Activated CD4-positive, alpha-beta T cell treated with anti-CD3 and anti-CD28 coated beads for 36 hours (primary cell): ENCODE measurements at regions not wholly inside any gene's neighbourhood (a gene's known extent, or its start where the extent isn't known, plus 50 kb on each side); places are given as distances from the start of the nearest gene placed in this dataset.
"Not testable (repeated sequence)": the region's sequence is repeated elsewhere in the genome, so short reads cannot be mapped to it uniquely, and the experiment has no call there.

Experiments
- ATAC-seq: fragments of 200-7000 bp; cut with Tn5 transposase; one replicate; pipeline ENCODE4 v1.10.0; 2021; ENCODE audit warnings: mild to moderate bottlenecking, moderate library complexity
- CTCF ChIA-PET: fragments of 350-600 bp; sonication (Branson Sonifier 250); formaldehyde crosslinking; loops from one replicate; lab custom pipeline; 2021; ENCODE audit warnings: antibody characterized with exemption; lab: Charles Lee
- POLR2A ChIA-PET: fragments of 350-600 bp; sonication (Branson Sonifier 250); formaldehyde crosslinking; loops from one replicate; lab custom pipeline; 2021; ENCODE audit warnings: antibody characterized with exemption, inconsistent platforms; lab: Charles Lee
- DNase-seq: peaks from one replicate; pipeline ENCODE4 v3.0.0-alpha.2; 2020
- H3K27ac Mint-ChIP-seq: one replicate; pipeline ENCODE4 v1.8.0; 2021; ENCODE audit warnings: mixed read lengths
- H3K27me3 Mint-ChIP-seq: one replicate; pipeline ENCODE4 v1.8.0; 2021; ENCODE audit warnings: mixed read lengths
- H3K36me3 Mint-ChIP-seq: one replicate; pipeline ENCODE4 v1.8.0; 2021; ENCODE audit warnings: low read depth, mixed read lengths
- H3K4me1 Mint-ChIP-seq: one replicate; pipeline ENCODE4 v1.8.0; 2021; ENCODE audit warnings: mixed read lengths
- H3K4me3 Mint-ChIP-seq: one replicate; pipeline ENCODE4 v1.8.0; 2021; ENCODE audit warnings: mild to moderate bottlenecking, moderate library complexity, mixed read lengths
- H3K9me3 Mint-ChIP-seq: one replicate; pipeline ENCODE4 v1.8.0; 2021; ENCODE audit warnings: low read depth, mixed read lengths
- intact Hi-C, 2 experiments: fragments of 100-400 bp; cut with DNase I in 1 of 2; cut with micrococcal nuclease in 1 of 2; formaldehyde crosslinking; loops; one replicate each; pipeline versions ENCODE4 v1.14.2 to v1.15.1; 2022 to 2024; cut with DNase I, micrococcal nuclease

- no peaks in the 10 kb centered on the region for H3K27me3 Mint-ChIP-seq
- no peak overlapping the region for H3K27ac Mint-ChIP-seq
- H3K9me3 Mint-ChIP-seq: no peaks in the 10 kb centered on the region
- ChIA-PET CTCF (no interaction called here), POLR2A (no interaction called here)
- no peak overlapping the region for H3K4me3 Mint-ChIP-seq
- no peaks in the 10 kb centered on the region for H3K36me3 Mint-ChIP-seq
- DNase-seq: no peak
- ATAC-seq: no peak
- no peaks in the 10 kb centered on the region for H3K4me1 Mint-ChIP-seq
- intact Hi-C loops: no loop called here
These were observed 766.4 kb upstream of the TMEM132C start for GRCh38 chr12:127500512-127501035.

DNA sequence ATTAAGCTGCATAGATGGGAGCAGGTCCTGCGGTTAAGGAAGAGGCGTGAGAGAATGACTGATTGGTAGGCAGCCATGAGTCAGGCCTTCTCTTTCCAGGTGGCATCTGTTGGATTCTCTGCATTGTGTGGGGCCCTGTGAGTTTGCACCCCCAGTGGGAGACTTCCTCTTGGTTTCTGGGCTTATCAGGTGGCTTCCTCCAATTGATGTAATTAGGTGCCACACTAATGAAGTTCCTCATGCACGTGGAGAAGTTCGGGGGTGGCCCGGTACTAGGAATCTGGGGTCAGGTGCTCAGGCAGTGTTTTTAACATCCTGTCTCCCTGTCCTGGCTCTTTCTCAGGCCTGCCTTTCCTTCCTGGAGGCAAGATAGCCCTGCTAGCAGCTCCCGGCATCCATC is 765.1 kb upstream of the TMEM132C start:
- ChIA-PET POLR2A (no interaction called here), CTCF (no interaction called here)
- intact Hi-C loops: no loop called here
- Mint-ChIP-seq H3K4me3 (no peak overlapping the region), H3K9me3 (no peaks in the 10 kb centered on the region), H3K27me3 (no peaks in the 10 kb centered on the region), H3K27ac (no peak overlapping the region), H3K36me3 (no peaks in the 10 kb centered on the region), H3K4me1 (no peaks in the 10 kb centered on the region)
- ATAC-seq (no peak), DNase-seq (no peak)

GRCh38 chr12:127503246-127503645 is 763.7 kb upstream of the TMEM132C start:
- ChIA-PET POLR2A (no interaction called here), CTCF (no interaction called here)
- Mint-ChIP-seq H3K27ac (no peak overlapping the region), H3K9me3 (no peaks in the 10 kb centered on the region), H3K4me1 (no peaks in the 10 kb centered on the region), H3K4me3 (no peak overlapping the region), H3K36me3 (no peaks in the 10 kb centered on the region), H3K27me3 (peaks cover 3% of the 10 kb centered on the region)
- ATAC-seq (no peak), DNase-seq (no peak)
- intact Hi-C loops: no loop called here

GRCh38 chr12:127503996-127504395 is 763.0 kb upstream of the TMEM132C start:
- H3K36me3 Mint-ChIP-seq, H3K27ac Mint-ChIP-seq, H3K4me3 Mint-ChIP-seq, H3K4me1 Mint-ChIP-seq, H3K9me3 Mint-ChIP-seq, ATAC-seq, CTCF ChIA-PET, POLR2A ChIA-PET, DNase-seq, H3K27me3 Mint-ChIP-seq, intact Hi-C loops: not testable (repeated sequence)

- H3K4me1 Mint-ChIP-seq: no peaks in the 10 kb centered on the region
- POLR2A ChIA-PET: no interaction called here
These were observed 762.1 kb upstream of the TMEM132C start for GRCh38 chr12:127504874-127505273.

GRCh38 chr12:127507341-127507740 is 759.6 kb upstream of the TMEM132C start:
- H3K9me3 Mint-ChIP-seq: peaks cover 7% of the 10 kb centered on the region
- ChIA-PET POLR2A (no interaction called here), CTCF (no interaction called here)
- DNase-seq (no peak), ATAC-seq (no peak)
- H3K36me3 Mint-ChIP-seq: no peaks in the 10 kb centered on the region
- intact Hi-C loops: no loop called here
- peaks cover 3% of the 10 kb centered on the region for H3K27me3 Mint-ChIP-seq
- H3K27ac Mint-ChIP-seq: no peak overlapping the region
- no peak overlapping the region for H3K4me3 Mint-ChIP-seq
- H3K4me1 Mint-ChIP-seq: no peaks in the 10 kb centered on the region

More at GRCh38 chr12:127504874-127505273, 762.1 kb upstream of the TMEM132C start:
- peaks cover 3% of the 10 kb centered on the region for H3K27me3 Mint-ChIP-seq
- intact Hi-C loops: no loop called here
- CTCF ChIA-PET: interaction anchor here (0.5 to 0.7 kb wide), 2 partner anchors 49 to 173 kb away, joined by 3 read pairs; no protein-coding TSS in a partner anchor
- DNase-seq (no peak), ATAC-seq (no peak)
- H3K27ac Mint-ChIP-seq: no peak overlapping the region
- H3K9me3 Mint-ChIP-seq: peaks cover 1% of the 10 kb centered on the region
- H3K36me3 Mint-ChIP-seq: no peaks in the 10 kb centered on the region
- no peak overlapping the region for H3K4me3 Mint-ChIP-seq

GRCh38 chr12:127509066-127509778 is 757.7 kb upstream of the TMEM132C start:
- Mint-ChIP-seq H3K27ac (no peak overlapping the region), H3K4me1 (no peaks in the 10 kb centered on the region), H3K9me3 (peaks cover 11% of the 10 kb centered on the region), H3K36me3 (no peaks in the 10 kb centered on the region), H3K4me3 (no peak overlapping the region), H3K27me3 (peaks cover 3% of the 10 kb centered on the region)
- ChIA-PET POLR2A (no interaction called here), CTCF (no interaction called here)
- no peak for ATAC-seq
- no peak for DNase-seq
- intact Hi-C loops: no loop called here

DNA sequence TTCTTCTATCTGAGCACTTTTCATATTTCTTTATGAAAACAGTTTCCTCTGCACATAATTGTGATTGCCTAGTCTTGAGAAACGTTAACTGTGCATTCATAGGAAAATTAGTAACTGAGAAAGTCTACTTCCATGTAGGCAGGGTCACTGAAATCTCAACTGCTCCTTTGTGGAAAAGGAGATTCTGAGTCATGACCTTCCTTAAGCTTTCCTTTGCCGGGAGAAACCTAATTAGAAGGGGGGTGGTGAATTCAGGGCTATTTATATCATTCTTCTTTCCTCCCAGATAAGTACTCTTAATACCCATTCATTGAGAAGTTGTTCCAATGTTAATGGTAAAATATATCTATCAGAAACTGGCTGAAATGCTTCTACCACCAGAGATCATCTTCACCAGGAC is 751.0 kb upstream of the TMEM132C start:
- Mint-ChIP-seq H3K4me1 (no peaks in the 10 kb centered on the region), H3K27ac (no peak overlapping the region), H3K36me3 (no peaks in the 10 kb centered on the region), H3K27me3 (no peaks in the 10 kb centered on the region), H3K9me3 (peaks cover 3% of the 10 kb centered on the region), H3K4me3 (no peak overlapping the region)
- intact Hi-C loops: no loop called here
- ChIA-PET POLR2A (no interaction called here), CTCF (no interaction called here)
- ATAC-seq: no peak
- DNase-seq: no peak

DNA sequence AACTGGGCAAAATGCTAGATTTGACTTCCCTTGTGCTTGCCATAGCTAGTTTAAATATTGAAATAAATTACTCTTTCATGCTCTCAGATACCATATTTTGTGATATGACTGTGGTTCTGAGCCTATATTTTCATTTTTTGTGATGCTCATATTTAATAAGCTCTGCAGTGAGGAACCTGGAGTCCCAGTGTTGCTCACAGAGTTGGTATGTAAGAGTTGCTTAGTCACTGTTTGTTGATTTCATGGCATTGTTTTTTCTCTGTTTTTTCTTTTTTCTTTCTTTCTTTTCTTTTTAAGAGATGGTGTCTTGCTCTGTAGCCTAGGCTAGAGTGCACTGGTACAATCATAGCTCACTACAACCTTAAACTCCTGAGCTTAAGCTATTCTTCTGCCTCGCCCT is 750.5 kb upstream of the TMEM132C start:
- intact Hi-C loops: no loop called here
- Mint-ChIP-seq H3K27me3 (no peaks in the 10 kb centered on the region), H3K36me3 (no peaks in the 10 kb centered on the region), H3K4me1 (no peaks in the 10 kb centered on the region), H3K27ac (no peak overlapping the region), H3K4me3 (no peak overlapping the region), H3K9me3 (peaks cover 3% of the 10 kb centered on the region)
- no peak for DNase-seq
- ChIA-PET POLR2A (no interaction called here), CTCF (no interaction called here)
- no peak for ATAC-seq

GRCh38 chr12:127519779-127520178 is 747.2 kb upstream of the TMEM132C start:
- no peak for DNase-seq
- H3K27me3 Mint-ChIP-seq: peaks cover 2% of the 10 kb centered on the region
- no peak overlapping the region for H3K4me3 Mint-ChIP-seq
- CTCF ChIA-PET: interaction anchor here (1.0 kb wide), 1 partner anchor 40 kb away, joined by 3 read pairs; no protein-coding TSS in a partner anchor
- no peaks in the 10 kb centered on the region for H3K9me3 Mint-ChIP-seq
- no peak overlapping the region for H3K27ac Mint-ChIP-seq
- POLR2A ChIA-PET: no interaction called here
- H3K36me3 Mint-ChIP-seq: no peaks in the 10 kb centered on the region
- no peaks in the 10 kb centered on the region for H3K4me1 Mint-ChIP-seq
- intact Hi-C loops: no loop called here
- peak; percentile 49 for ATAC-seq

GRCh38 chr12:127526925-127527324 is 740.0 kb upstream of the TMEM132C start:
- Mint-ChIP-seq H3K4me3 (no peak overlapping the region), H3K27me3 (peaks cover 2% of the 10 kb centered on the region), H3K27ac (no peak overlapping the region), H3K9me3 (no peaks in the 10 kb centered on the region), H3K4me1 (no peaks in the 10 kb centered on the region), H3K36me3 (no peaks in the 10 kb centered on the region)
- CTCF ChIA-PET: no interaction called here
- no peak for ATAC-seq
- intact Hi-C loops: no loop called here
- no peak for DNase-seq
- POLR2A ChIA-PET: no interaction called here

DNA sequence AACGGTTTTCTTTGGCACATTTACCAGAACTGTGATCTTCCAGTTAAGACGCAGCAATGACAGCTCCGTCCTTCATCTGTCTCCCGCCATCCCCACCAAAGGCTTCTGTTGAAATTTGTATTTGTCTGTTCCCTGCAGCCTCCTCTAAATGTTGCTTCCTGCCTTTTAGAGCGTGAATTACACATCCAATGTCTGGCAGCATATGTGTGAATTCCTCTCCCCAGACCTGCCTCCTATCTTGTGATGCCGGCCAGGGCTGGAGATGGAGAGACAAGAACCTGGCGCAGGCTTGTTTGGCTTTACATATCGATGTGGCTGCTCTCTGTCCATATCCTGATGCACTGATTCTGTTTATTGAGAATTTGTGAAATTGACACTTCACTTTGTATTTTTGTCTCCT is 738.4 kb upstream of the TMEM132C start:
- DNase-seq (no peak), ATAC-seq (no peak)
- Mint-ChIP-seq H3K27me3 (peaks cover 2% of the 10 kb centered on the region), H3K4me3 (no peak overlapping the region), H3K36me3 (no peaks in the 10 kb centered on the region), H3K27ac (no peak overlapping the region), H3K4me1 (no peaks in the 10 kb centered on the region), H3K9me3 (no peaks in the 10 kb centered on the region)
- POLR2A ChIA-PET: no interaction called here
- intact Hi-C loops: no loop called here
- CTCF ChIA-PET: no interaction called here
